Stimulated activated CD4-positive, alpha-beta T cell treated with anti-CD3 and anti-CD28 coated beads, Interleukin-4, amount 100 ng/mL, for 4 hours (primary cell): ENCODE measurements at regions not wholly inside any gene's neighbourhood (a gene's known extent, or its start where the extent isn't known, plus 50 kb on each side); places are given as distances from the start of the nearest gene placed in this dataset.
"Not testable (repeated sequence)": the region's sequence is repeated elsewhere in the genome, so short reads cannot be mapped to it uniquely, and the experiment has no call there.

Source experiments
- DNase-seq, 2 experiments: peaks; one replicate each; pipeline ENCODE4 v3.0.0-alpha.2; 2020

- no peak for DNase-seq
Measured at GRCh38 chr18:1425679-1426078, 521.0 kb downstream of the ADCYAP1 start.

- DNase-seq = no peak
Measured at GRCh38 chr18:1435487-1435886, 530.8 kb downstream of the ADCYAP1 start.

- no peak for DNase-seq
Measured at GRCh38 chr18:1436199-1436598, 531.5 kb downstream of the ADCYAP1 start.

GRCh38 chr18:1438458-1438910 is 533.8 kb downstream of the ADCYAP1 start:
- DNase-seq = no peak

GRCh38 chr18:1438967-1439366 is 534.3 kb downstream of the ADCYAP1 start:
- DNase-seq = no peak

- not testable (repeated sequence) for DNase-seq
Measured at GRCh38 chr18:1444062-1444461, 539.4 kb downstream of the ADCYAP1 start.

GRCh38 chr18:1446765-1447164 is 542.1 kb downstream of the ADCYAP1 start:
- no peak for DNase-seq

GRCh38 chr18:1452821-1453220 is 548.1 kb downstream of the ADCYAP1 start:
- no peak for DNase-seq

GRCh38 chr18:1455605-1456004 is 550.9 kb downstream of the ADCYAP1 start:
- no peak for DNase-seq

GRCh38 chr18:1458547-1458946 is 553.9 kb downstream of the ADCYAP1 start:
- DNase-seq = no peak

- DNase-seq = no peak
Measured at GRCh38 chr18:1463981-1464380, 559.3 kb downstream of the ADCYAP1 start.

GRCh38 chr18:1464444-1465217 is 560.0 kb downstream of the ADCYAP1 start:
- no peak for DNase-seq

GRCh38 chr18:1466035-1466434 is 561.4 kb downstream of the ADCYAP1 start:
- no peak for DNase-seq

GRCh38 chr18:1467461-1467964 is 562.8 kb downstream of the ADCYAP1 start:
- no peak for DNase-seq

GRCh38 chr18:1468550-1468949 is 563.9 kb downstream of the ADCYAP1 start:
- no peak for DNase-seq

- DNase-seq = no peak
Measured at GRCh38 chr18:1475867-1476266, 571.2 kb downstream of the ADCYAP1 start.

- no peak for DNase-seq
Measured at GRCh38 chr18:1480309-1480708, 575.6 kb downstream of the ADCYAP1 start.

GRCh38 chr18:1481577-1481976 is 576.9 kb downstream of the ADCYAP1 start:
- DNase-seq = no peak

- DNase-seq = no peak
Measured at GRCh38 chr18:1483385-1483784, 578.7 kb downstream of the ADCYAP1 start.

- no peak for DNase-seq
Measured at GRCh38 chr18:1487457-1487856, 582.8 kb downstream of the ADCYAP1 start.

GRCh38 chr18:1488394-1488793 is 583.7 kb downstream of the ADCYAP1 start:
- no peak for DNase-seq

GRCh38 chr18:1488957-1489356 is 584.3 kb downstream of the ADCYAP1 start:
- DNase-seq = no peak

- DNase-seq = no peak
Measured at GRCh38 chr18:1495387-1495786, 590.7 kb downstream of the ADCYAP1 start.

GRCh38 chr18:1496096-1496495 is 591.4 kb downstream of the ADCYAP1 start:
- DNase-seq = no peak

GRCh38 chr18:1498216-1498615 is 593.5 kb downstream of the ADCYAP1 start:
- DNase-seq = no peak
